PC-9 (cell line): ENCODE measurements at regions not wholly inside any gene's neighbourhood (a gene's known extent, or its start where the extent isn't known, plus 50 kb on each side); places are given as distances from the start of the nearest gene placed in this dataset.
"Not testable (repeated sequence)": the region's sequence is repeated elsewhere in the genome, so short reads cannot be mapped to it uniquely, and the experiment has no call there.

Experiments
- CTCF ChIP-seq: fragments of 200-600 bp; sonication (generic); conservative IDR thresholded peaks from 2 replicates; pipeline ENCODE4 v1.6.1; 2017; ENCODE audit warnings: mixed run types, antibody characterized with exemption, mild to moderate bottlenecking, moderate library complexity
- EZH2 ChIP-seq: fragments of 200-600 bp; sonication (generic); IDR thresholded peaks from 2 replicates; pipeline ENCODE4 v1.8.0; 2017; ENCODE audit warnings: antibody characterized with exemption, low read depth

- not testable (repeated sequence) for TF ChIP-seq CTCF, EZH2
Observed at GRCh38 chr2:89004238-89004637, 312.8 kb downstream of the RPIA start.
